ENCODE measurements at regions not wholly inside any gene's neighbourhood (a gene's known extent, or its start where the extent isn't known, plus 50 kb on each side); places are given as distances from the start of the nearest gene placed in this dataset.
"Not testable (repeated sequence)": the region's sequence is repeated elsewhere in the genome, so short reads cannot be mapped to it uniquely, and the experiment has no call there.

GRCh38 chr20:55424476-55424875 lies 580.8 kb downstream of the CBLN4 start:
- Histone ChIP-seq H3K27me3 (no peaks in the 10 kb centered on the region), H3K36me3 (no peaks in the 10 kb centered on the region), H3K4me1 (ENCODE audit: low read depth) (peaks cover 10% of the 10 kb centered on the region), H3K4me3 (no peak overlapping the region), H3K27ac (no peak overlapping the region), H3K9me3 (ENCODE audit: low read depth) (no peaks in the 10 kb centered on the region)
- DNase-seq (ENCODE audit: low read depth in 1 of 2, low spot score in 1 of 2), result no peak
- TF ChIP-seq CTCF (IDR thresholded peaks at IDR 0.05; ENCODE audit: low read depth, low read length), result no peak

- Histone ChIP-seq H3K27me3 (no peaks in the 10 kb centered on the region), H3K27ac (no peak overlapping the region), H3K36me3 (no peaks in the 10 kb centered on the region), H3K4me1 (ENCODE audit: low read depth) (no peaks in the 10 kb centered on the region), H3K4me3 (no peak overlapping the region), H3K9me3 (ENCODE audit: low read depth) (no peaks in the 10 kb centered on the region)
- no peak for DNase-seq (ENCODE audit: low read depth in 1 of 2, low spot score in 1 of 2)
- TF ChIP-seq CTCF (IDR thresholded peaks at IDR 0.05; ENCODE audit: low read depth, low read length), result no peak
Observed at GRCh38 chr20:55417836-55418235, 587.5 kb downstream of the CBLN4 start.

GRCh38 chr20:55415567-55416142 lies 589.7 kb downstream of the CBLN4 start:
- Histone ChIP-seq H3K4me3 (no peak overlapping the region), H3K27ac (no peak overlapping the region), H3K36me3 (no peaks in the 10 kb centered on the region), H3K4me1 (ENCODE audit: low read depth) (no peaks in the 10 kb centered on the region), H3K9me3 (ENCODE audit: low read depth) (no peaks in the 10 kb centered on the region), H3K27me3 (no peaks in the 10 kb centered on the region)
- peak; percentile 0 to 18 for DNase-seq (ENCODE audit: low read depth in 1 of 2, low spot score in 1 of 2)
- no peak for TF ChIP-seq CTCF (IDR thresholded peaks at IDR 0.05; ENCODE audit: low read depth, low read length)

- H3K27me3 ChIP-seq; H3K4me3 ChIP-seq; H3K27ac ChIP-seq; H3K4me1 ChIP-seq (ENCODE audit: low read depth); H3K9me3 ChIP-seq (ENCODE audit: low read depth); H3K36me3 ChIP-seq; DNase-seq (ENCODE audit: low read depth in 1 of 2, low spot score in 1 of 2): not testable (repeated sequence)
Observed at GRCh38 chr20:55412508-55412907, 592.8 kb downstream of the CBLN4 start.

- H3K9me3 ChIP-seq (ENCODE audit: low read depth), result no peaks in the 10 kb centered on the region
- no peak for TF ChIP-seq CTCF (IDR thresholded peaks at IDR 0.05; ENCODE audit: low read depth, low read length)
- no peaks in the 10 kb centered on the region for H3K36me3 ChIP-seq
- no peaks in the 10 kb centered on the region for H3K27me3 ChIP-seq
- H3K27ac ChIP-seq, result no peak overlapping the region
- H3K4me3 ChIP-seq, result no peak overlapping the region
- no peak for DNase-seq (ENCODE audit: low read depth in 1 of 2, low spot score in 1 of 2)
- H3K4me1 ChIP-seq (ENCODE audit: low read depth), result no peaks in the 10 kb centered on the region
Observed at GRCh38 chr20:55406891-55407290, 598.4 kb downstream of the CBLN4 start.

GRCh38 chr20:55394592-55394991 lies 610.7 kb downstream of the CBLN4 start:
- no peak for TF ChIP-seq CTCF (IDR thresholded peaks at IDR 0.05; ENCODE audit: low read depth, low read length)
- Histone ChIP-seq H3K27ac (no peak overlapping the region), H3K36me3 (no peaks in the 10 kb centered on the region), H3K27me3 (no peaks in the 10 kb centered on the region), H3K9me3 (ENCODE audit: low read depth) (no peaks in the 10 kb centered on the region), H3K4me1 (ENCODE audit: low read depth) (no peaks in the 10 kb centered on the region), H3K4me3 (no peak overlapping the region)
- no peak for DNase-seq (ENCODE audit: low read depth in 1 of 2, low spot score in 1 of 2)
